Neural cell (in vitro differentiated cells): ENCODE measurements at regions not wholly inside any gene's neighbourhood (a gene's known extent, or its start where the extent isn't known, plus 50 kb on each side); places are given as distances from the start of the nearest gene placed in this dataset.
A peak's percentile ranks its signal among the peaks of the same experiment; 100 is the strongest.

Experiments used
- H2AFZ ChIP-seq: fragments of 200-600, 300-800 bp; sonication (generic), shearing (Covaris generic); 2 replicates; pipeline ENCODE4 v1.6.0; 2014; ENCODE audit warnings: low read depth, mild to moderate bottlenecking, antibody characterized with exemption, low read length, moderate library complexity
- H3F3A ChIP-seq: fragments of 200-600 bp; shearing (Covaris generic); 2 replicates; pipeline ENCODE4 v1.6.1; 2016; ENCODE audit warnings: mild to moderate bottlenecking, moderate library complexity, mixed read lengths, antibody characterized with exemption, low read length; ENCODE audit not compliant: insufficient read depth, poor library complexity, severe bottlenecking
- H3K27ac ChIP-seq: fragments of 200-600, 300-800 bp; sonication (generic), shearing (Covaris generic); 2 replicates; pipeline ENCODE4 v1.5.1; 2014; ENCODE audit warnings: mild to moderate bottlenecking, low read length, moderate library complexity
- H3K27me3 ChIP-seq: fragments of 300-800, 200-600 bp; sonication (generic), shearing (Covaris generic); 2 replicates; pipeline ENCODE4 v1.6.0; 2014; ENCODE audit warnings: mild to moderate bottlenecking, low read depth, low read length, moderate library complexity; ENCODE audit not compliant: insufficient read depth
- H3K36me3 ChIP-seq: fragments of 300-800, 200-600 bp; sonication (generic), shearing (Covaris generic); 2 replicates; pipeline ENCODE4 v1.5.1; 2014; ENCODE audit warnings: mild to moderate bottlenecking, antibody characterized with exemption, low read length, moderate library complexity; ENCODE audit not compliant: insufficient read depth
- H3K4me2 ChIP-seq: fragments of 300-800, 200-600 bp; sonication (generic), shearing (Covaris generic); 2 replicates; pipeline ENCODE4 v1.6.0; 2014; ENCODE audit warnings: mild to moderate bottlenecking, low read length
- H3K4me3 ChIP-seq: fragments of 300-800, 200-600 bp; sonication (generic), shearing (Covaris generic); 2 replicates; pipeline ENCODE4 v1.5.1; 2014; ENCODE audit warnings: mild to moderate bottlenecking, low read length, moderate library complexity
- H3K79me2 ChIP-seq: fragments of 200-600 bp; shearing (Covaris generic); replicated peaks from 2 replicates; pipeline ENCODE4 v1.6.0; 2014; ENCODE audit warnings: mild to moderate bottlenecking, low read length, moderate library complexity; ENCODE audit not compliant: insufficient read depth
- H3K9ac ChIP-seq: fragments of 300-800, 200-600 bp; sonication (generic), shearing (Covaris generic); 2 replicates; pipeline ENCODE4 v1.6.1; 2016; ENCODE audit warnings: mild to moderate bottlenecking, low read length, mixed read lengths
- H3K9me2 ChIP-seq: fragments of 200-600 bp; shearing (Covaris generic); 2 replicates; pipeline ENCODE4 v1.6.1; 2016; ENCODE audit warnings: mild to moderate bottlenecking, low read length, mixed read lengths; ENCODE audit not compliant: insufficient read depth
- H3K9me3 ChIP-seq: fragments of 200-600, 300-800 bp; sonication (generic), shearing (Covaris generic); 2 replicates; pipeline ENCODE4 v1.6.1; 2016; ENCODE audit warnings: mild to moderate bottlenecking, mixed run types, low read length, moderate library complexity, mixed read lengths
- H4K20me1 ChIP-seq: fragments of 200-600 bp; shearing (Covaris generic); 2 replicates; pipeline ENCODE4 v1.6.1; 2016; ENCODE audit warnings: mild to moderate bottlenecking, mixed run types; ENCODE audit not compliant: insufficient read depth
- EP300 ChIP-seq: fragments of 450-650 bp; conservative IDR thresholded peaks from 2 replicates; pipeline ENCODE4 v1.6.1; 2014; ENCODE audit warnings: antibody characterized with exemption, mild to moderate bottlenecking, moderate library complexity; ENCODE audit not compliant: poor library complexity, severe bottlenecking
- EZH2 ChIP-seq: fragments of 200-600, 300-800 bp; shearing (Covaris generic), sonication (generic); IDR thresholded peaks from 2 replicates; pipeline ENCODE4 v1.6.1; 2014; ENCODE audit warnings: antibody characterized with exemption, low read length, borderline replicate concordance, mild to moderate bottlenecking; ENCODE audit not compliant: insufficient read depth, poor library complexity, severe bottlenecking
- MXI1 ChIP-seq: fragments of 450-650 bp; conservative IDR thresholded peaks from 2 replicates; pipeline ENCODE4 v1.6.1; 2014; ENCODE audit warnings: antibody characterized with exemption, mild to moderate bottlenecking; ENCODE audit not compliant: poor library complexity, severe bottlenecking
- POLR2AphosphoS5 ChIP-seq: IDR thresholded peaks from 2 replicates; pipeline ENCODE4 v1.6.1; 2012
- RAD21 ChIP-seq: fragments of 450-650 bp; conservative IDR thresholded peaks from 2 replicates; pipeline ENCODE4 v1.6.1; 2014; ENCODE audit warnings: antibody characterized with exemption, mild to moderate bottlenecking, moderate library complexity
- SMC3 ChIP-seq: fragments of 450-650 bp; conservative IDR thresholded peaks from 2 replicates; pipeline ENCODE4 v1.6.1; 2014; ENCODE audit warnings: antibody characterized with exemption, mild to moderate bottlenecking, moderate library complexity; ENCODE audit not compliant: poor library complexity
- TAF1 ChIP-seq: IDR thresholded peaks from 2 replicates; pipeline ENCODE4 v1.6.1; 2012; ENCODE audit warnings: low read depth
- TF ChIP-seq, protein P1 (sequence below): fragments of 450-650 bp; IDR thresholded peaks from 2 replicates; pipeline ENCODE4 v1.5.1; 2014; ENCODE audit warnings: antibody characterized with exemption, mild to moderate bottlenecking, moderate library complexity; ENCODE audit not compliant: poor library complexity, severe bottlenecking
- TF ChIP-seq, protein P2 (sequence below): IDR thresholded peaks from 2 replicates; pipeline ENCODE4 v1.6.1; 2012; ENCODE audit warnings: borderline replicate concordance

DNA sequence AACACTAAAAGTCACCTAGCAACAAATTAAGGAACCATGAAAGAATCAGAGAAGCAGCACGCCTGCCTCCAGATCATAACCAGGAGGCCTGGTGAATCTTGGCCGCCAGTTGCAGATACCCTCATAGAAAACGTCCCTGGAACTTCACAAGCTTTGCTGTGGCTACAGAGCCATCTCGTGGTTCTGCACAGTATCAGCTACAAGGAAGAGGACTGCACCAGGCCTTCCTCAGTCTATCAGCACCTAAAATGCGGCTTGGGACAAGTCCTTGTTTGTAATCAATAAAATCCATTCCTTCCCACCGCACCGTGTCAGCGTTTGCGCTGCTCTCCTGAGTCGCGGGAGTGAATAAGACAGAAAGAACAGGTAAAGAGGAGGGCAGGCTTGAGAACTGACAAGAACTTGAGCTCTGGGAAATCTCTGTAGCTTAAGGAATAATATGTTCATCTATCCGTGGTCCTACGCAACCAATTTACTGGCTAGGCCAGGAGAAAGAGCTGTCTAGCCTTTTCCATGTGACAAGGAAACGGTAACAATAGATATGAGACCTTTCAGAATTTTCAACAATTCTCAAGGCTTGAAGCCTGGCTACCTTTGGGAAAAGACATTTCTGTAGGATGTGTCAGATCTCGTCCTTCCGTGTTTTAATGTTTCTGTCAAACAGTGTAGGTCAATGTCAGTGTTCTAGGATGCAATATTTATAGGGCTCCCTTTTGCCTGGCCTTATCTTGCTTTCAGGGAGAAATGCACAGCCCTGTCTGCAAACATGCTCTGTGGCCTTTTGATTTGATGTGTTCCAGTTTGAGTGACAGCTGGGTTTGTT is 128.5 kb upstream of the RAB12 start:
- peak overlapping the region; percentile 56 for H3K27ac ChIP-seq
- no peaks in the 10 kb centered on the region for H3K36me3 ChIP-seq
- H4K20me1 ChIP-seq: no peaks in the 10 kb centered on the region
- no peak overlapping the region for H3K4me3 ChIP-seq
- no peaks in the 10 kb centered on the region for H3K9me2 ChIP-seq
- no peak overlapping the region for H3K4me2 ChIP-seq
- no peaks in the 10 kb centered on the region for H3K27me3 ChIP-seq
- TF ChIP-seq MXI1: no peak
- TF ChIP-seq, protein P1, sequence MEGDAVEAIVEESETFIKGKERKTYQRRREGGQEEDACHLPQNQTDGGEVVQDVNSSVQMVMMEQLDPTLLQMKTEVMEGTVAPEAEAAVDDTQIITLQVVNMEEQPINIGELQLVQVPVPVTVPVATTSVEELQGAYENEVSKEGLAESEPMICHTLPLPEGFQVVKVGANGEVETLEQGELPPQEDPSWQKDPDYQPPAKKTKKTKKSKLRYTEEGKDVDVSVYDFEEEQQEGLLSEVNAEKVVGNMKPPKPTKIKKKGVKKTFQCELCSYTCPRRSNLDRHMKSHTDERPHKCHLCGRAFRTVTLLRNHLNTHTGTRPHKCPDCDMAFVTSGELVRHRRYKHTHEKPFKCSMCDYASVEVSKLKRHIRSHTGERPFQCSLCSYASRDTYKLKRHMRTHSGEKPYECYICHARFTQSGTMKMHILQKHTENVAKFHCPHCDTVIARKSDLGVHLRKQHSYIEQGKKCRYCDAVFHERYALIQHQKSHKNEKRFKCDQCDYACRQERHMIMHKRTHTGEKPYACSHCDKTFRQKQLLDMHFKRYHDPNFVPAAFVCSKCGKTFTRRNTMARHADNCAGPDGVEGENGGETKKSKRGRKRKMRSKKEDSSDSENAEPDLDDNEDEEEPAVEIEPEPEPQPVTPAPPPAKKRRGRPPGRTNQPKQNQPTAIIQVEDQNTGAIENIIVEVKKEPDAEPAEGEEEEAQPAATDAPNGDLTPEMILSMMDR: peak; percentile 93
- peak; percentile 95 for TF ChIP-seq SMC3
- no peak for TF ChIP-seq TAF1
- peak; percentile 98 for TF ChIP-seq RAD21
- TF ChIP-seq EP300: peak; percentile 55
- TF ChIP-seq, protein P2, sequence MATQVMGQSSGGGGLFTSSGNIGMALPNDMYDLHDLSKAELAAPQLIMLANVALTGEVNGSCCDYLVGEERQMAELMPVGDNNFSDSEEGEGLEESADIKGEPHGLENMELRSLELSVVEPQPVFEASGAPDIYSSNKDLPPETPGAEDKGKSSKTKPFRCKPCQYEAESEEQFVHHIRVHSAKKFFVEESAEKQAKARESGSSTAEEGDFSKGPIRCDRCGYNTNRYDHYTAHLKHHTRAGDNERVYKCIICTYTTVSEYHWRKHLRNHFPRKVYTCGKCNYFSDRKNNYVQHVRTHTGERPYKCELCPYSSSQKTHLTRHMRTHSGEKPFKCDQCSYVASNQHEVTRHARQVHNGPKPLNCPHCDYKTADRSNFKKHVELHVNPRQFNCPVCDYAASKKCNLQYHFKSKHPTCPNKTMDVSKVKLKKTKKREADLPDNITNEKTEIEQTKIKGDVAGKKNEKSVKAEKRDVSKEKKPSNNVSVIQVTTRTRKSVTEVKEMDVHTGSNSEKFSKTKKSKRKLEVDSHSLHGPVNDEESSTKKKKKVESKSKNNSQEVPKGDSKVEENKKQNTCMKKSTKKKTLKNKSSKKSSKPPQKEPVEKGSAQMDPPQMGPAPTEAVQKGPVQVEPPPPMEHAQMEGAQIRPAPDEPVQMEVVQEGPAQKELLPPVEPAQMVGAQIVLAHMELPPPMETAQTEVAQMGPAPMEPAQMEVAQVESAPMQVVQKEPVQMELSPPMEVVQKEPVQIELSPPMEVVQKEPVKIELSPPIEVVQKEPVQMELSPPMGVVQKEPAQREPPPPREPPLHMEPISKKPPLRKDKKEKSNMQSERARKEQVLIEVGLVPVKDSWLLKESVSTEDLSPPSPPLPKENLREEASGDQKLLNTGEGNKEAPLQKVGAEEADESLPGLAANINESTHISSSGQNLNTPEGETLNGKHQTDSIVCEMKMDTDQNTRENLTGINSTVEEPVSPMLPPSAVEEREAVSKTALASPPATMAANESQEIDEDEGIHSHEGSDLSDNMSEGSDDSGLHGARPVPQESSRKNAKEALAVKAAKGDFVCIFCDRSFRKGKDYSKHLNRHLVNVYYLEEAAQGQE: peak; percentile 54
- TF ChIP-seq POLR2AphosphoS5: peak; percentile 63
- no peak for TF ChIP-seq EZH2
- peaks cover 4% of the 10 kb centered on the region for H3F3A ChIP-seq
- H2AFZ ChIP-seq: no peak overlapping the region
- H3K79me2 ChIP-seq: no peaks in the 10 kb centered on the region
- H3K9ac ChIP-seq: peak overlapping the region; percentile 17
- H3K9me3 ChIP-seq: no peaks in the 10 kb centered on the region

DNA sequence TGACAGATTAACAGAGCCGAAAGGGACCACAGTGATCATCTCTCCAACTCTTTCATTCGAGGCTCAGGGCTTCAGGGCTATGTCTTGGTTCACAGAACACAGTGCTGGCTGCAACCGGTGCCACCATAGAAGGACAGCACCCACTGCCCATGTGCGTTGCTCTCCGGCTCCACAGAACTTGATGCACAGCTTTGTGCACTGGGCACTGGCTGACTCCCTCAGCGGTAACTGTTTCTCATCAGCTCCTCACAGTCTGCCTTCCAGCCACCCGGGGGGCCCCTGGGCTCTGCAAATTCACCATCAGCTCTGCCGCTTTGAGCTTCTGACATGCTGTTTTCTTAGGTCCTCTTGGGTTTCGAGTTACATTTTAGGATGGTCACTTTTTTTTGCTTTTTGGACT is 124.3 kb upstream of the RAB12 start:
- no peak for TF ChIP-seq POLR2AphosphoS5
- no peak for TF ChIP-seq TAF1
- no peak for TF ChIP-seq EP300
- no peak for TF ChIP-seq EZH2
- TF ChIP-seq, protein P2: no peak
- no peak for TF ChIP-seq RAD21
- no peak for TF ChIP-seq MXI1
- no peak for TF ChIP-seq SMC3
- TF ChIP-seq, protein P1: no peak
- H3K9me2 ChIP-seq: no peaks in the 10 kb centered on the region
- no peak overlapping the region for H3K4me3 ChIP-seq
- no peak overlapping the region for H3K4me2 ChIP-seq
- peaks cover 4% of the 10 kb centered on the region for H3F3A ChIP-seq
- no peaks in the 10 kb centered on the region for H3K27me3 ChIP-seq
- no peak overlapping the region for H2AFZ ChIP-seq
- no peaks in the 10 kb centered on the region for H3K9me3 ChIP-seq
- H3K27ac ChIP-seq: no peak overlapping the region
- no peaks in the 10 kb centered on the region for H4K20me1 ChIP-seq
- no peaks in the 10 kb centered on the region for H3K79me2 ChIP-seq
- H3K9ac ChIP-seq: no peak overlapping the region
- H3K36me3 ChIP-seq: no peaks in the 10 kb centered on the region
